Ascending aorta (tissue), 2 donors: ENCODE measurements at regions not wholly inside any gene's neighbourhood (a gene's known extent, or its start where the extent isn't known, plus 50 kb on each side); places are given as distances from the start of the nearest gene placed in this dataset.

Source experiments
- DNase-seq, 2 donors: peaks; one replicate each; pipeline ENCODE4 v3.0.0-alpha.2; 2019; ENCODE audit warnings: low spot score in 2 of 2
- H3K27ac ChIP-seq, 2 donors: fragments of 200-600 bp; sonication (generic); one replicate each; pipeline ENCODE4 v1.5.1; 2016 to 2017; ENCODE audit warnings: mild to moderate bottlenecking in 1 of 2
- H3K27me3 ChIP-seq: fragments of 200-600 bp; sonication (generic); one replicate; pipeline ENCODE4 v1.5.1; 2017
- H3K36me3 ChIP-seq, 2 donors: fragments of 200-600 bp; sonication (generic); one replicate each; pipeline ENCODE4 v1.5.1; 2016
- H3K4me1 ChIP-seq, 2 donors: fragments of 200-600 bp; sonication (generic); one replicate each; pipeline ENCODE4 v1.5.1; 2016 to 2017; ENCODE audit warnings: mild to moderate bottlenecking in 1 of 2
- H3K4me3 ChIP-seq, 2 donors: fragments of 200-600 bp; sonication (generic); one replicate each; pipeline ENCODE4 v1.5.1; 2016 to 2017; ENCODE audit warnings: mild to moderate bottlenecking in 1 of 2
- H3K9me3 ChIP-seq, 2 donors: fragments of 200-600 bp; sonication (generic); one replicate each; pipeline ENCODE4 v1.5.1; 2016
- CTCF ChIP-seq, 3 experiments: fragments of 200-600 bp in 2 of 3; fragments of 450-650 bp in 1 of 3; sonication (generic) in 2 of 3; IDR thresholded peaks; one replicate each; pipeline ENCODE4 v1.5.1; 2016 to 2019; ENCODE audit warnings: antibody characterized with exemption in 3 of 3, mild to moderate bottlenecking in 1 of 3, moderate library complexity in 1 of 3
- intact Hi-C: fragments of 100-400 bp; cut with DNase I; formaldehyde crosslinking; loops from one replicate; pipeline ENCODE4 v1.15.1; 2023

- intact Hi-C loops: no loop called here
- no peak for TF ChIP-seq CTCF (IDR thresholded peaks at IDR 0.05)
- no peak overlapping the region for H3K4me3 ChIP-seq
These were observed 156.3 kb upstream of the COBL start for GRCh38 chr7:51472873-51473272.

GRCh38 chr7:51471981-51472296, 155.3 kb upstream of the COBL start:
- Histone ChIP-seq H3K4me3 (no peak overlapping the region), H3K9me3 (no peaks in the 10 kb centered on the region), H3K4me1 (no peaks in the 10 kb centered on the region), H3K27me3 (no peaks in the 10 kb centered on the region), H3K27ac (no peak overlapping the region), H3K36me3 (no peaks in the 10 kb centered on the region)
- intact Hi-C loops: no loop called here
- no peak for DNase-seq
- TF ChIP-seq CTCF (IDR thresholded peaks at IDR 0.05): no peak

More at GRCh38 chr7:51472873-51473272, 156.3 kb upstream of the COBL start:
- Histone ChIP-seq H3K36me3 (no peaks in the 10 kb centered on the region), H3K27ac (no peak overlapping the region), H3K4me1 (no peaks in the 10 kb centered on the region), H3K9me3 (no peaks in the 10 kb centered on the region), H3K27me3 (no peaks in the 10 kb centered on the region)
- DNase-seq: no peak

GRCh38 chr7:51471210-51471980, 154.8 kb upstream of the COBL start:
- intact Hi-C loops: no loop called here
- Histone ChIP-seq H3K4me1 (no peaks in the 10 kb centered on the region), H3K9me3 (no peaks in the 10 kb centered on the region), H3K36me3 (no peaks in the 10 kb centered on the region), H3K27ac (no peak overlapping the region), H3K4me3 (no peak overlapping the region), H3K27me3 (no peaks in the 10 kb centered on the region)
- TF ChIP-seq CTCF (IDR thresholded peaks at IDR 0.05): no peak
- DNase-seq: no peak

GRCh38 chr7:51467384-51468017, 150.9 kb upstream of the COBL start:
- Histone ChIP-seq H3K4me3 (no peak overlapping the region), H3K9me3 (no peaks in the 10 kb centered on the region), H3K27ac (no peak overlapping the region), H3K36me3 (no peaks in the 10 kb centered on the region), H3K27me3 (no peaks in the 10 kb centered on the region), H3K4me1 (no peaks in the 10 kb centered on the region)
- intact Hi-C loops: no loop called here
- DNase-seq: no peak
- no peak for TF ChIP-seq CTCF (IDR thresholded peaks at IDR 0.05)

GRCh38 chr7:51459809-51460208, 143.2 kb upstream of the COBL start:
- intact Hi-C loops: no loop called here
- no peaks in the 10 kb centered on the region for H3K9me3 ChIP-seq
- no peaks in the 10 kb centered on the region for H3K27me3 ChIP-seq
- no peak overlapping the region for H3K27ac ChIP-seq
- no peaks in the 10 kb centered on the region for H3K4me1 ChIP-seq
- no peaks in the 10 kb centered on the region for H3K36me3 ChIP-seq
- no peak overlapping the region for H3K4me3 ChIP-seq
- DNase-seq: no peak
- TF ChIP-seq CTCF (IDR thresholded peaks at IDR 0.05): no peak
